ENCODE measurements at regions not wholly inside any gene's neighbourhood (a gene's known extent, or its start where the extent isn't known, plus 50 kb on each side); places are given as distances from the start of the nearest gene placed in this dataset.

- no peaks in the 10 kb centered on the region for H3K4me1 ChIP-seq (ENCODE audit: insufficient read depth, low read length)
- no peaks in the 10 kb centered on the region for H3K27me3 ChIP-seq (ENCODE audit: control insufficient read depth in 1 of 2, insufficient read depth in 2 of 2, low read length in 2 of 2)
- Mint-ChIP-seq H3K36me3 (ENCODE audit: low read depth) (no peaks in the 10 kb centered on the region), H3K4me1 (ENCODE audit: low read depth) (no peaks in the 10 kb centered on the region), H3K27me3 (peaks cover 4% of the 10 kb centered on the region), H3K9me3 (no peaks in the 10 kb centered on the region), H3K4me3 (no peak overlapping the region), H3K27ac (no peak overlapping the region)
- no peak for ATAC-seq (ENCODE audit: poor library complexity)
- H3K27ac ChIP-seq (ENCODE audit: low read depth in 1 of 2, low read length in 2 of 2) = no peak overlapping the region
- no peak overlapping the region for H3K4me3 ChIP-seq (ENCODE audit: low read length)
- no peak for DNase-seq
- no peaks in the 10 kb centered on the region for H3K36me3 ChIP-seq (ENCODE audit: insufficient read depth, low read length)
- TF ChIP-seq CTCF (IDR thresholded peaks at IDR 0.05) = no peak
- H3K9me3 ChIP-seq (ENCODE audit: control insufficient read depth in 1 of 2, insufficient read depth in 1 of 2, low read length in 2 of 2) = peaks cover 5% of the 10 kb centered on the region in 2 experiments
- ChIA-PET POLR2A (no interaction called here), CTCF (no interaction called here)
- intact Hi-C loops (cut with DNase I, micrococcal nuclease) = no loop called here
These were observed 243.1 kb upstream of the ADARB2 start for GRCh38 chr10:1980459-1980858.

GRCh38 chr10:1978584-1978983, 241.3 kb upstream of the ADARB2 start:
- H3K27ac Mint-ChIP-seq = no peak overlapping the region
- no peak for ATAC-seq (ENCODE audit: poor library complexity)
- H3K4me1 Mint-ChIP-seq (ENCODE audit: low read depth) = no peaks in the 10 kb centered on the region
- no peaks in the 10 kb centered on the region for H3K4me1 ChIP-seq (ENCODE audit: insufficient read depth, low read length)
- no peak overlapping the region for H3K4me3 ChIP-seq (ENCODE audit: low read length)
- no peak overlapping the region for H3K27ac ChIP-seq (ENCODE audit: low read depth in 1 of 2, low read length in 2 of 2)
- intact Hi-C loops (cut with DNase I, micrococcal nuclease) = loop anchor here in 1 of 2 experiments (5.0 kb wide), 1 partner anchor 384 kb away; no protein-coding TSS in a partner anchor
- CTCF ChIA-PET = interaction anchor here (1.1 kb wide), 1 partner anchor 10 kb away, joined by 3 read pairs; no protein-coding TSS in a partner anchor
- H3K4me3 Mint-ChIP-seq = no peak overlapping the region
- no peaks in the 10 kb centered on the region for H3K36me3 ChIP-seq (ENCODE audit: insufficient read depth, low read length)
- POLR2A ChIA-PET = no interaction called here
- H3K9me3 ChIP-seq (ENCODE audit: control insufficient read depth in 1 of 2, insufficient read depth in 1 of 2, low read length in 2 of 2) = peaks cover 5 to 8% of the 10 kb centered on the region in 2 experiments
- H3K27me3 Mint-ChIP-seq = no peaks in the 10 kb centered on the region
- DNase-seq = no peak
- no peaks in the 10 kb centered on the region for H3K36me3 Mint-ChIP-seq (ENCODE audit: low read depth)
- no peak for TF ChIP-seq CTCF (IDR thresholded peaks at IDR 0.05)
- H3K9me3 Mint-ChIP-seq = no peaks in the 10 kb centered on the region
- H3K27me3 ChIP-seq (ENCODE audit: control insufficient read depth in 1 of 2, insufficient read depth in 2 of 2, low read length in 2 of 2) = no peaks in the 10 kb centered on the region

- POLR2A ChIA-PET = no interaction called here
- intact Hi-C loops (cut with DNase I, micrococcal nuclease) = loop anchor here in 1 of 2 experiments (5.0 kb wide), 1 partner anchor 385 kb away; no protein-coding TSS in a partner anchor
- Mint-ChIP-seq H3K4me3 (no peak overlapping the region), H3K27me3 (no peaks in the 10 kb centered on the region), H3K4me1 (ENCODE audit: low read depth) (no peaks in the 10 kb centered on the region), H3K36me3 (ENCODE audit: low read depth) (no peaks in the 10 kb centered on the region), H3K9me3 (no peaks in the 10 kb centered on the region), H3K27ac (no peak overlapping the region)
- H3K27ac ChIP-seq (ENCODE audit: low read depth in 1 of 2, low read length in 2 of 2) = no peak overlapping the region
- H3K27me3 ChIP-seq (ENCODE audit: control insufficient read depth in 1 of 2, insufficient read depth in 2 of 2, low read length in 2 of 2) = no peaks in the 10 kb centered on the region
- peaks cover 5 to 9% of the 10 kb centered on the region in 2 experiments for H3K9me3 ChIP-seq (ENCODE audit: control insufficient read depth in 1 of 2, insufficient read depth in 1 of 2, low read length in 2 of 2)
- no peak for TF ChIP-seq CTCF (IDR thresholded peaks at IDR 0.05)
- ATAC-seq (ENCODE audit: poor library complexity) (no peak), DNase-seq (no peak)
- CTCF ChIA-PET = no interaction called here
- H3K4me1 ChIP-seq (ENCODE audit: insufficient read depth, low read length) = no peaks in the 10 kb centered on the region
- H3K4me3 ChIP-seq (ENCODE audit: low read length) = no peak overlapping the region
- H3K36me3 ChIP-seq (ENCODE audit: insufficient read depth, low read length) = no peaks in the 10 kb centered on the region
These were observed 240.1 kb upstream of the ADARB2 start for GRCh38 chr10:1977461-1977860.
